Neural progenitor cell (in vitro differentiated cells): ENCODE measurements at regions not wholly inside any gene's neighbourhood (a gene's known extent, or its start where the extent isn't known, plus 50 kb on each side); places are given as distances from the start of the nearest gene placed in this dataset.
"Not testable (repeated sequence)": the region's sequence is repeated elsewhere in the genome, so short reads cannot be mapped to it uniquely, and the experiment has no call there.

Experiments
- CTCF ChIP-seq: fragments of 200-600 bp; sonication (generic); IDR thresholded peaks from 2 replicates; pipeline ENCODE4 v1.5.1; 2017; ENCODE audit warnings: antibody characterized with exemption, mild to moderate bottlenecking
- EZH2 ChIP-seq: fragments of 200-600 bp; sonication (generic); IDR thresholded peaks from 2 replicates; pipeline ENCODE4 v1.6.1; 2017; ENCODE audit warnings: antibody characterized with exemption, mild to moderate bottlenecking, moderate library complexity
- EZH2phosphoT487 ChIP-seq: fragments of 200-600 bp; sonication (generic); IDR thresholded peaks from 2 replicates; pipeline ENCODE4 v1.6.1; 2017; ENCODE audit warnings: antibody characterized with exemption

GRCh38 chr21:10421199-10421598, 100.2 kb upstream of the TPTE start:
- not testable (repeated sequence) for TF ChIP-seq CTCF, EZH2phosphoT487, EZH2
